VCaP (cell line): ENCODE measurements at regions not wholly inside any gene's neighbourhood (a gene's known extent, or its start where the extent isn't known, plus 50 kb on each side); places are given as distances from the start of the nearest gene placed in this dataset.

Experiments
- H3K27ac ChIP-seq: fragments of 450-650 bp; 2 replicates; pipeline ENCODE4 v1.5.1; 2017
- CTCF ChIP-seq: fragments of 450-650 bp; conservative IDR thresholded peaks from 2 replicates; pipeline ENCODE4 v1.5.1; 2017; ENCODE audit warnings: mild to moderate bottlenecking, moderate library complexity

GRCh38 chr4:157772907-157773306 lies 399.9 kb downstream of the GASK1B start:
- H3K27ac ChIP-seq: no peak overlapping the region
- no peak for TF ChIP-seq CTCF

GRCh38 chr4:157768419-157768818 lies 404.4 kb downstream of the GASK1B start:
- H3K27ac ChIP-seq: 0 out of 2 replicates have a peak overlapping the region, but pooled peaks have one; percentile 0
- no peak for TF ChIP-seq CTCF

GRCh38 chr4:157763490-157763889 lies 409.3 kb downstream of the GASK1B start:
- H3K27ac ChIP-seq: peak overlapping the region; percentile 24
- TF ChIP-seq CTCF: no peak

DNA sequence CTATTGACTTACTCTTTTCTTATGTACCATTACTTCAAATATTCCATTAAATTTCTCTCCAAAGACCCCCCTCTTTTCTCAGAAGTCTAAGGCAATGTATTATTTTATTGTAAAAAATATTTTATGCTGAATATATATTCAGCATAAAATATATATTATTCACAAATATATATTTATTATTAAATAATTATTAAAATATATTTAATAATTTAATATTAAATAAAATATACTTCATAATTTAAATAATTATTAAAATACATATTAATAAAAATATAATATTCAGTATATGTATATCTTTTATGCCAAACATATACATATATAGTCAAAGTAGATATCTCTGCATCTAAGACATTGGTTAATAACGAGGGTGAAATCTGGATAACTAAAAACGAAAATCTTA lies 418.4 kb downstream of the GASK1B start:
- no peak for TF ChIP-seq CTCF
- no peak overlapping the region for H3K27ac ChIP-seq

- no peak for TF ChIP-seq CTCF
Measured at GRCh38 chr4:157751631-157752030, 421.2 kb downstream of the GASK1B start.

GRCh38 chr4:157741642-157742041 lies 431.2 kb downstream of the GASK1B start:
- TF ChIP-seq CTCF: no peak
- no peak overlapping the region for H3K27ac ChIP-seq

More at GRCh38 chr4:157751631-157752030, 421.2 kb downstream of the GASK1B start:
- no peak overlapping the region for H3K27ac ChIP-seq

DNA sequence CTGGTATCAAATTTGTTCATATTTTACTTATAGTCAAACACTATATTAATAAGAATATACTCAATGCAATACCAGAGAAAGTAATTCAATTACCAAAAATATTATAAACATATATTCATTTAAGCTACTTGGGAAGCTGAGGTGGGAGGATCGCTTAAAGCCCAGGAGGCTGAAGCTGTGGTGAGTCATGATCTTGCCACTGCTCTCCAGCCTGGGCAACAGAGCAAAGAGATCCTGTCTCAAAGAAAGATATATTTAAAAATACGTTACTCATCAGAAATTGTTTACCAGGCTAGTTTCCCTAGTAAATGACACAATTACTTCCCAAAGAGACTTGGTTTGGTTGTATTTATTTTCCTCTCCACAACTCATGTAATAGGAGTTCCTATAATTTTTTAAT lies 433.6 kb downstream of the GASK1B start:
- no peak overlapping the region for H3K27ac ChIP-seq
- no peak for TF ChIP-seq CTCF

GRCh38 chr4:157728215-157728614 lies 444.6 kb downstream of the GASK1B start:
- no peak overlapping the region for H3K27ac ChIP-seq
- TF ChIP-seq CTCF: no peak
